ENCODE measurements at regions not wholly inside any gene's neighbourhood (a gene's known extent, or its start where the extent isn't known, plus 50 kb on each side); places are given as distances from the start of the nearest gene placed in this dataset.

DNA sequence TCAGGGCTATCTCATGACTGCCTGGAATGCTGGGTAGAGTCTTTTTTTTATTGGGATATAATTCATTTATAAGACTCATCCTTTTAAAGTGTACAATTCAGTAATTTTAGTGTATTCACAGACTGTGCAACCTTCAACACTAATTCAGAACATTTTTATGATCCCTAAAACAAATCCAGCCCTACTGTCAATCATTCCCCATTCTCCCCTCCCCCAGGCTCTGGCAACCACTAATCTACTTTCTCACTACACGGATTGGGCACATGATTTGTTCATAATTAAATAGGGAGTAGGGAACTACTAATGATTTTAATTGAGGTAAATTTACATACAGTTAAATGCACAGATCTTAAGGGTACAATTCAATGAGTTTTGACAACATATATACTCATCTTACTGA lies 225.7 kb downstream of the CDCA7 start:
- TF ChIP-seq POLR2A (IDR thresholded peaks at IDR 0.05): no peak
- TF ChIP-seq POLR2AphosphoS5 (IDR thresholded peaks at IDR 0.05): no peak
- TF ChIP-seq, protein P1, sequence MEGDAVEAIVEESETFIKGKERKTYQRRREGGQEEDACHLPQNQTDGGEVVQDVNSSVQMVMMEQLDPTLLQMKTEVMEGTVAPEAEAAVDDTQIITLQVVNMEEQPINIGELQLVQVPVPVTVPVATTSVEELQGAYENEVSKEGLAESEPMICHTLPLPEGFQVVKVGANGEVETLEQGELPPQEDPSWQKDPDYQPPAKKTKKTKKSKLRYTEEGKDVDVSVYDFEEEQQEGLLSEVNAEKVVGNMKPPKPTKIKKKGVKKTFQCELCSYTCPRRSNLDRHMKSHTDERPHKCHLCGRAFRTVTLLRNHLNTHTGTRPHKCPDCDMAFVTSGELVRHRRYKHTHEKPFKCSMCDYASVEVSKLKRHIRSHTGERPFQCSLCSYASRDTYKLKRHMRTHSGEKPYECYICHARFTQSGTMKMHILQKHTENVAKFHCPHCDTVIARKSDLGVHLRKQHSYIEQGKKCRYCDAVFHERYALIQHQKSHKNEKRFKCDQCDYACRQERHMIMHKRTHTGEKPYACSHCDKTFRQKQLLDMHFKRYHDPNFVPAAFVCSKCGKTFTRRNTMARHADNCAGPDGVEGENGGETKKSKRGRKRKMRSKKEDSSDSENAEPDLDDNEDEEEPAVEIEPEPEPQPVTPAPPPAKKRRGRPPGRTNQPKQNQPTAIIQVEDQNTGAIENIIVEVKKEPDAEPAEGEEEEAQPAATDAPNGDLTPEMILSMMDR (IDR thresholded peaks at IDR 0.05): no peak
- TF ChIP-seq EP300 (IDR thresholded peaks at IDR 0.05; ENCODE audit: low read depth): no peak

Measured in transverse colon (tissue), 4 donors.